GM19467 (cell line): ENCODE measurements at regions not wholly inside any gene's neighbourhood (a gene's known extent, or its start where the extent isn't known, plus 50 kb on each side); places are given as distances from the start of the nearest gene placed in this dataset.
"Not testable (repeated sequence)": the region's sequence is repeated elsewhere in the genome, so short reads cannot be mapped to it uniquely, and the experiment has no call there.

Experiments
- ATAC-seq: cut with Tn5 transposase; IDR thresholded peaks from one replicate; pipeline ENCODE4 v1.9.1; 2021; ENCODE audit warnings: mild to moderate bottlenecking, moderate library complexity; ENCODE audit not compliant: unreplicated experiment

DNA sequence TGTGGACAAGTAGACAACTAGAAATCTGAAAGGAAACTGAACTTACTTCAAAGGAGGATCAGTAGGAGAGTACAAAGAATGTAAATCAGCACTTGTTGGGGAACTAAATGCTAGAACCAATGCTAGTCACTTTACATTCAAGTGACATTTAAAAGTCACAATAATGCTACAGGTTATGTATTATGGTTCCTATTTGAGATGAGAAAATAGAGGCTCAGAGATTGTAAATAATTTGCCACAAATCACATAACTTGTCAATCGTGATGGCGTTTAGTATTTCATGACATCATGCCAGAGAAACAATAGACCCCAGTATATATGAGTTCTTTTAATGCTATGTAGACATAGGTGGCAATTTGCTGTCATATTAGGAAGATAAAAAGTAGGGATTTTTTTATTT, 467.8 kb upstream of the CBLB start:
- no peak for ATAC-seq

DNA sequence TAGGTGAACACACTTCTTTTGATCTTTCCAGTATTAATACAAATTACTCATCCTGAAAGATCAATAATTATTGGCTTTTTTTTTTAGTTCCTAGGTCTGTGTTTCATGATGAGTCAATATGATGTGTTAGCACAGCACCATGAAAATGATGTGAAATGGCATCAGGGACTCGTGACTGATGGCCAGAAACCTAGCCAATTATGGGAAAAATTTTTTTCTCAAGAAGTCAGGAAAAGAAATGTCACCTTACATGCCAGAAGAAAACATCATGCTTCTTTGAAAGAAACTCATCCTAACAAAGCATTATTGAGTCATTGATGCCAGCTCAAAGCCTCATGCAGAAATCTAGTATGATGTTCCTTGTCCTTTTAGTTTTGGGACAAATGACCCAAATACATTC, 468.3 kb upstream of the CBLB start:
- no peak for ATAC-seq

DNA sequence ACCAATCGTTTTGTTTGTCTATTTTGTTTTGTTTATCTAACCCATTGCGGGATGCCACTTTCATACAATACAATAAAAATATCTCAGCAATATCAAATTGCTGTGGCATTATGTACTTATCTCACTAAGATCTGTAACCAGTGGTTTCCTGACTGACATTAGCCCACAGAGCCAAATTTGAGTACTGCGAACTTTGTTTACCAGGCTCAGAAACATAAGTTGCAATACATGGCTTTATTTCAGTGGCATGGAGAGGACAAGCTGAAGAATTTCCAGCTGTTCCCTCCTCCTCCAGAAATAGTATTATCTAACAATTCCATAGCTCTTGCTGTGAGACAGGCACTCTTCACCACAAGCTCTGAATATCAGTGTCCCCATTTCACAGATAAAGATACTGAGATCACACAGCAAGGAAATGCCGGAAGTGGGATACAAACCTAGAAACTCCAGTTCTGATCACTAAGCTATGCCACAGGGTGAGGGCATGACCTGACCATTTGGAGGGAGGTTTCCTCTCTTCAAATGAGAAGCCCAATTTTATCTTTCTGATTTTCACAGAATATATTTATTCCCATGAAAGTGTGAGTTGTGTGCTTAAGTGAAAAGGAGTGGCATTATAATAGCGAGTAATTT, 469.9 kb upstream of the CBLB start:
- no peak for ATAC-seq

DNA sequence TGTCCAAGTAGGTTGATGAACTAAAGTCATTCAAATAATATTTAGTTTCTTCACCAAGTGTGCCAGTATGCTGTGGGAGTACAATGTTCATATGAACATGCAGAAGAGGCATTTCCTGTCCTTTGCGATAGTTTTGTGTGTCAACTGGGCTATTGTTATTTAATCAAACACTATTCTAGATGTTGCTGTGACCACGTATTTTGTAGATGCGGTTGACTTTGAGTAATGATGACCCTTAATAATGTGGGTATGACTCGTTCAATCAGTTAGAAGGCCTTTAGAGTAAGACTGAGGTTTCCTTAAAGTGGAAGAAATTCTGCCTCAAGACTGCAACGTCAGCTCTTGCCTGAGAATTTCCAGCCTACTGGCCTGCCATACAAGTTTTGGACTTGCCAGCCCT, 470.7 kb upstream of the CBLB start:
- ATAC-seq, result no peak

DNA sequence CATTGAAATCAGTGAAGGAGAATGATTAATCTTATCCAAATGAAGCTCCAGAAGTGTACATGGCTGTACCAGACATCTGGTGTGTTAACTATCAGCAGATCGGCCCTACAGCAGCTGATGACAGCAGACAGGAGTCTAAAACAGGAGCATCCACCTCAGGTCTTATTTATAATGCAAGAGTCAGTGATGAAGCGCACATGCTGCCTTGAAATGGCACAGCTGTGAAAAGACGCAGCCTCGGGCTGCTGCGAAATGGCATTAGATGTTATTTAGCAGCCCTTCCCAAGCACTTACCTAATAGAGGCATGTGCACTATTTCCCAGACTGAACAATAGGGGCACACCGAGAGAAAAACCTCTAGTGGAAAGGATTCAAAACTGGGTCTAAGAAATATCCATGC, 472.3 kb upstream of the CBLB start:
- ATAC-seq, result no peak

DNA sequence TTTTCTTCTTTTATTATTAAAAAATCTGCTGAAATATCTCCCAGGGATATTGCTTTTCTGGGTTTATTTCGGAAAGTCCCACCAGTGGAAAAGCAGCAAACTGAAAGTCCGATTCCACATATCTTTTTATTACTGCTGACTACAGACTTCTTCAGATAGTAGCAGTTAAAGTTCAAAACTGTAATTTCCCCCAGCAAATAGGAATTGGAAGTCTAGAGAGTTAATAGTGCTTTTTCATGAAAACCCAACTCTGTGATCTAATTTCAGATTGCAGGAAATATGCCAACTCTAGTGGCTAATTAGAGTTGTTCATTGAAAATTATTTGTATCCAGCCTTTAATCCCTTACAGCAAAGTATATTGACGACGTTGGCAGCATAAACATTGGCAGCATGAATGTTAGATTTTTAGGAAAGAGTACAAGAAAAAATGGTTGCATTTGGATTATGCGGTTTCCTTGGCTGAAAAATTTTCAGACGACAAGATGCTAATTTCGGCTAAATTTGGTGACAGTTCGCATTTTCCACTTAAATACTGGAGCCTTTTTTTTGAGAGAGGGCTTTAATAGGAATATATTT, 472.9 kb upstream of the CBLB start:
- no peak for ATAC-seq

DNA sequence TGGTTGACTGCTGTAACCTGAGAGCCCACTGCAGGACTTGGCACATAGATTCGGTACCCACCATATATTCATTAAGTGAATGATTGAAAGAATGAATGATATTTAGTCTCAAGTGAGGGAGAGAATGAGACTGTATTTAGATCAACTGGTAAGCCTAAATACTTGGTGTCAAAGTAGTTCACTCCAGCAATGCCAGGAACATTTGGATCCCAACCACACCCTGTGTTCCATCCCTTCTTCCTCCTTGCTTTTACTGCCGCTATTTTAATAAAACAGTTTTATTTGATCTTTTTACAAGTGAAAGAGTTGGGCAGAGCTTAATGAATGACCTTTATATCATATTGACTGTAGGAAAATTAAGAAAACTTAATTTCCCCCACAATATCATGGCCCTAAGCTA, 473.6 kb upstream of the CBLB start:
- no peak for ATAC-seq

DNA sequence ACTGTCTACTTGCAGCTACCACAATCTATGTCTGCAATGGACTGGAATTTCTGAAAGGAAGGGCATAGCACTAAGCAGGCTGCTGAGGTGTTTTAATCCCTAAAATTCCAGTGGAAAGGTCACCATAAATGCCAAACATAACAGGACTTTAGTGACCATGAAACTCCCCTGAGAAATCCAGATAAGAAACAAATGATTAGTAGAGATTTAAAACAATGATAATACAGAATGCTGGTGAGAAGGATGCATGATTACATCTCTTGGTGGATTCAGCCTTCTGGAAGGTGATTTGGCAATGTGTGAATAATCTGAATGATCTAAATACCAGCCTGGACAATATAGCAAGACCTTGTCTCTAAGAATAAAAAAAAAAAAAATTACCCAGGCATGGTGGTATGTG, 475.0 kb upstream of the CBLB start:
- no peak for ATAC-seq

DNA sequence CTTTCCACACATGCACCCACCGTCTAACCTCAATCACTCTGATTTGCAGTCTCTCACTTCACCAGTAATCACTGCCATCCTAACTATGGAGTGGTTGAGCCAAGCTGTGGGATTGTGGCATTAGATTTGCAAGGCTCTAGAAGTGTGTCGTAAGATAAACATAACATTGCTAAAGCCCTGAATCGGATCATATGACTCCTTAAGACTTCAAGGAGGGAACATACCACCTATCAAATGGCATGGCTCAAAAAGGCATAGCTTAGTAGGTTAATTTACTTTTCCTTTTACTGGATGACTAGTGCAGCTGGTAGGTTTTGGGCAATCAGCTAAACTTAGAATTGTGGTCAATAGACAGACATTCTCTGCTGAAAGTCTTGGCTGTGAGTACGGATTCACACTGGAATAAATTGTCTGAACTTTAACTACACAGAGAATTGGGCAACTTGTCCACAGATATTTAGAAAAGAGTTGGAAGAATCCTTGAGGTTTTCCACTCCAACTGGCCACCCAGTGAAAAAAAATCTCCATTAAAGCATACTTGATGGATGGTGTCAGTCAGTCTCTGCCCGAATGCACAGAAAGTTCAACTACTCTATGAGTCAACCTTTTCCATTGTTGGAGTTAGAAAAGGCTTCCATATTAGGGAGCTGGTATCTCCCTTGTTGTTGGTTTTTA, 476.7 kb upstream of the CBLB start:
- no peak for ATAC-seq

DNA sequence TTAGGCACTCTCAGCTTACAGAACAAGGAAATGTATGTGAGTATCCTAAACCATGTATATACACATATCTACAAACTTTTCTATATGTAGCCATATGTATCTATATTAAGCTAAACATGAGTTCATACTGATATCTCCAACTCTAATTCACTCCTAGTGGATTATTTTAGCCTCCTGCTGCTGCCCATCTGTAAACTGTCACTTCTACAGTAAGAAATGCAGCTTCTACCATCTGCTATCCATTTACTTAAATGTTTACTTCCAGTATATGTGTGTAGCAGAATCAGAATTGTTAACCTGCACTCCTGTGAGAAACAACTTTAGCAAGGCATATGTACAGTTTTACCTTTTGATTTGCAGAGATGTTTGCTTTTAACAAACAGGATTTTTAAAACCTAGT, 478.5 kb upstream of the CBLB start:
- no peak for ATAC-seq

DNA sequence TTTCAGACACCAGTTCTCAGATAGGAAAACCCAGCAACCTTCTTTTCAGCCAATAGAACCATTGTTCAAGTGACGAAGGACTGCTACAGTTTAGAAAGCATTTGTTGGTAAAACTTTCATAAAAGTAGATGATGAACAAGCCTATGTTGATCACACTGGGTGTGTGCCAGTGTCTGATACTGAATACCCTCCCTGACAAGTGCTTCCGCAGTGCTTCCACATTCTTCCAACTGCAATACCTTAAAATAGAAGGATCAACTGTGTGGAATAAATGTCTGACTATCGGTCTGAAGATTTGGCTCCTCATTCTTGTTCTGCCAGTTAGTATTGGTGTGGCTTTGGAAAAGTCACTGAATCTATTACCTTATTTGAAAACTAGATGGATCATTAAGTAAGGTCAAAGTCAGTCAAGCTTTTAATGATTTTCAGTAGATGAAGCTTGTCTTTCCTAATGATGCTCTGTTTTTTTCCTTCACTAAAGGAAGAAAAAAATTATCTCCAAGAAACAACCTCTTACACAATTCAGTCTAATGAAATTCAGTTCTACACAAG, 479.4 kb upstream of the CBLB start:
- no peak for ATAC-seq

DNA sequence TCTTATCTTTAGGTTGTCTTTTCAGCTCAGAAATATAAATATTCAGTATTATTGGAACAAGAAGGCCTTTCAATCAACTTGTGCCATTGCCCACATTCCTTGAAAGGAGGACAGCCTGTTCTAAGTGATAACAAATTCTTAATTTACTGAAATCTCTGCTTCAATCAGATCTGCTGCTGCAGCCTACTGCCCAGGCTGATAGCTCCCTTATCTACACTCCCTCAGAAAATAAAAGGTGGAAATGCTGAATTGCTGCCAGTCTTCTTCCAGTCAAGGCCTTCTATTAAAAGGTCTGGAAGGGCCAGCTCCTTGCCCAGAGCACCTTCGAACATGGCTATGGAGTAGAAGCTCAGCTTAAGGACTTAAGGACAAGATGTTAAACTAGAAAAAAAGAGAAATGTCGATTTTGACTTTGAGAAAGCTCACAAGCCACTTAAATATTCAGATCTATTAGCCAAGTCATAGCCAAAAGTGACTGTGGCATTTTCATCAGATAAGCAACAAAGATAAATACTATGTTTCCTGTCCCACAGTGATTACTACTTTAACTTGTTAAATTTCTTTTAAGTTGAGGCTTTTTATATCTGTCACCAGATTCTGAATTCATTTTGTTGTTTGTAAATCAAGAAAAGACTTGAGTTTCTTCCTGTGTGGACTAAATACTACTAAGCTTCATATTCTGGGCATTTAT, 480.5 kb upstream of the CBLB start:
- ATAC-seq, result no peak

DNA sequence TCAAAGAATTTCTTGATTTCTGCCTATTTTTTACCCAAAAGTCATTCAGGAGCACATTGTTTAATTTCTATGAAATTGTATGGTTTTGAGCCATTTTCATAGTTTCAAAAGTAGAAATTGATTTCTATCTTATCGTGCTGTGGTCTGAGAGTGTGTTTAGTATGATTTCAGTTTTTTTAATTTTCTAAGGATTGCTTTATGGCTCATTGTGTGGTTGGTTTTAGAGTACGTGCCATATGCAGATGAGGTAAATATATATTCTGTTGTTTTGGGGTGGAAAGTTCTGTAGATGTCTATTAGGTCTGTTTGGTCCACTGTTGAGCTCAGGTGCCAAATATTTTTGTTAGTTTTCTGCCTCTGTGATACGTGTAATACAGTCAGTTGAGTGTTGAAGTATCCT, 487.1 kb upstream of the CBLB start:
- no peak for ATAC-seq

DNA sequence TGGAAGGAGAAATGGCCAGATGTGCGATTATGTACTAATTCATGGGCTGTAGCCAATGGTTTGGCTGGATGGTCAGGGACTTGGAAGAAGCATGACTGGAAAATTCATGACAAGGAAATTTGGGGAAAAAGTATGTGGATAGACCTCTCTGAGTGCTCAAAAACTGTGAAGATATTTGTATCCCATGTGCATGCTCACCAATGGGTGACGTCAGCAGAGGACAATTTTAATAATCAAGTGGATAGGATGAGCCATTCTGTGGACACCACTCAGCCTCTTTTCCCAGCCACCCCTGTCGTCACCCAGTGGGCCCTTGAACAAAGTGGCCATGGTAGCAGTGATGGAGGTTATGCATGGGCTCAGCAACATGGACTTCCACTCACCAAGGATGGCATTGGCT, 490.9 kb upstream of the CBLB start:
- no peak for ATAC-seq

DNA sequence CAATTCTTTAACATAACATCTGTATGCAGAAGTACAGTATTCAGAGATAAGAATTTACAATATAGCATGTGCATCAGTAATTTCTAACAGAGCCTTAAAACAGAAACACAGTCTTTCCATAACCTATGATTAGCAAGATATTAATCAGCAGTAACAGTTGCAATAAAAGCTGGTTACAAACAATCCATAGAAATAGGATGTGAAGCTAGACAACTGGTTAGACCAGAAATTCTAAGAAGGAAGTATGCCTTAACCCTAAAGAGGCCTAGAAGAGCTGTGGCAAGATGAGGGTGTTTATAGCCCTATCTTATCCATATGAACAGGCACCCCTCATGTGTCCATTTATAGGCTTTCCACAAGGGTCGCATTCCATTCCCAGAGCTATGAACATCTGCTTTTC, 492.1 kb upstream of the CBLB start:
- ATAC-seq, result not testable (repeated sequence)

DNA sequence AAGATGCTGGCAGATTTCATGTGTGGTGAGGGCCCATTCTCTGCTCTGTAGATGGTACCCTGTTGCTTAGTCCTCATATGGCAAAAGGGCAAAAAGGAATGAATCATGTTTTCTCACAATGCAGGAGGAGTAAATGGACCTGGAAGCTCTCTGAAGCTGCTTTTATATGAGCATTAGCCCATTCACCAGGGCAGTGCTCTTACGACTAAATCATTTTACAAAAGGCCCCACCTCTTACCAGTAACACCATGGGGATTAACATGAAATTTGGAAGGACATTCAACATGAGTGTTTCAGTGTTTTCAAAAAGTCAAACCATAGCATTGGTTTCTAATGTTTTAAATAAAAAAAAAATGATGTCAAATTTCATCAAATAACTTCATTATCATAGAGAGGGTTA, 495.7 kb upstream of the CBLB start:
- no peak for ATAC-seq

DNA sequence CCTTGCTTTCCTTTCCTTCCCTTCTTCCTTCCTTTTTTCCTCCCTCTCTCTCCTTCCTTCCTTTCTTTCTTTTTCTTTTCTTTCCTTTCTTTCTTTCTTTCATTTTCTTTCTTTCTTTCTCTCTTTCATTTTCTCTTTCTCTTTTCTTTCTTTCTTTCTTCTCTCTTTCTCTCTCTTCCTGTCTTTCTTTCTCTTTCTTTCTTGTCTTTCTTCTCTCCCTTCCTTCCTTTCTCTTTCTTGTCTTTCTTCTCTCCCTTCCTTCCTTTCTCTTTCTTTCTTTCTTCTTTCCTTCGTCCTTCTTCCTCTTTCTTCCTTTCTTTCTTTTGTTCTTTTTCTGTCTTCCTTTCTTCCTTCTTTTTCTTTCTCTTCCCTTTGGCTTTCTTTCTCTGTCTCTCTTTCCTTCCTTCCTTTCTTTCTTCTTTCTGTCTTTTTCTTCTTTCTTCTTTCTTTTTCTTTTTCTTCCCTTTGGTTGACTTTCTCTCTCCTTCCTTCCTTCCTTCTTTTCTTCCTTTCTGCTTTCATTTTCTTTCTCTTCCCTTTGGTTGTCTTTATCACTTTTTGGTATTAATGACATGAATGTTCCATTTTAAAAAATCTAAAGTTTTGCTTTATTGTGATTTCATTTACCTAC, 496.4 kb upstream of the CBLB start:
- no peak for ATAC-seq

DNA sequence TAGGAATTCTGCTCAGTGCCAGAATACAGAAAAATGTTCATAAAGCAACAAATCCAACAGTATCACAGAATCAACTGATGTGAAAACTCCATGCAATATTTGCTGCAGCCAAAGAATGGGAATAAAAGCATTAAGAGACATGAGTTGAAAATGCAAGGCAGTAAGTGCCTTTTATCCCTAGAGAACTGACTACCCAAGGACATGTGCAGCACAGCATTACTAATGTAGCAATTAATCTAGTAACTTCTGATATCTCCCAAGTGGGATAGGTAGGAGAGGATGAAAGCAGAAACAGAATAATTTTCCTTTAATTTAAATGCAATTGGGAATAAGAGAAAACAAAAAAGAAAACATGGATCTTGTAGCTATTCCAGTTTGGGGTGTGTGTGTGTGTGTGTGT, 497.5 kb upstream of the CBLB start:
- no peak for ATAC-seq

DNA sequence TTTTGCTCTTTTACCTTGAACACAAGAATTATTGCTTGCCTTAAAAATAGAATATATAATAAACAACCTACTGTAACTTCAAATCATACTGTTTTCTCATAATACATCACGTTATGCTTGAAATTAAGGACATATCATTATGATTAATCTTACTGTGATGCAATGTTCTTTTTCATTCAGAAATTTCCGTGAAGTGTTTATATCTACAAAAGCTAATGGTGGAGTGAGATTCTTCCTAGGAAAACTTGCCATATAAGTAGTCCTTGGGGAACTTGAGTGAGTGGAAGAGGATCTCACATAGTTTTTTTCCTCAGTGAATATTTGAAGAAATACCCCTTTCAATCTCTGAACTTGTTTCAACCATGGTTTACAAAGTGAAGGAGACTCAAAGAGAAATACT, 498.7 kb upstream of the CBLB start:
- no peak for ATAC-seq

DNA sequence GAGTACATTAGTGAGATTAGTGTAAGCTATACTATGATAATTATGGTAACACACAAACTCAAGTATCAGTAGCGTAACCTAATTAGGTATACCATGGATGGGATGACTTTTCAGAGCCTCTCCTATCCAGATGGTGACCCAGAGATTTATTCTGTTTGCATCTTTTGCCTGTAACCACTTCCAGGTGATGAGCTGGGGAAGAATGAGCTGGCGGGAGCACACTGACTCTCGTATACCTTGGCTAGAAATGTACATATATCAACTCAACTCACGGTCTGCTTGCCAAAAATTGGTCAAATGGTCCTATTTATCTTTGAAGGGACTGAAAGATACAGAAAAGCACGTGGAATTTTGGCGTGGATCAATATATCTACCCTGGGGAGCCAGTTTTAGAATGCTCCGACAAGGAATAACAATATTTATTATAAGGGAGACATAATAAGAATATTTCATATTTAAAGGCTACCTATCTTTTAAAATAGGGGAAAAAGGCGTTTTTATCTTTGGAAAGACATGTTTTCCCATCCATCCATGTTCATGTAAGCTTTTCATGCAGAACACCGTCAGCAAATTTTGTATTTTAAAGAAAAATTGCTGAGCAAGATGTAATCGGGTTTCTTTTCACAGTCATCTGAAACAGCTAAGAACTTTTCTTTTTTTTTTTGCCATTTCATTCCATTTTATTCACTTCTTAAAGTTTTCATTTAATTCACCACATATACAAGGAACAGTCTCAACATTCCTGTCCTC, 502.6 kb upstream of the CBLB start:
- ATAC-seq, result no peak
